ENCODE measurements at regions not wholly inside any gene's neighbourhood (a gene's known extent, or its start where the extent isn't known, plus 50 kb on each side); places are given as distances from the start of the nearest gene placed in this dataset.

GRCh38 chr12:63206909-63207308, 55.9 kb upstream of the AVPR1A start:
- TF ChIP-seq, protein P1, sequence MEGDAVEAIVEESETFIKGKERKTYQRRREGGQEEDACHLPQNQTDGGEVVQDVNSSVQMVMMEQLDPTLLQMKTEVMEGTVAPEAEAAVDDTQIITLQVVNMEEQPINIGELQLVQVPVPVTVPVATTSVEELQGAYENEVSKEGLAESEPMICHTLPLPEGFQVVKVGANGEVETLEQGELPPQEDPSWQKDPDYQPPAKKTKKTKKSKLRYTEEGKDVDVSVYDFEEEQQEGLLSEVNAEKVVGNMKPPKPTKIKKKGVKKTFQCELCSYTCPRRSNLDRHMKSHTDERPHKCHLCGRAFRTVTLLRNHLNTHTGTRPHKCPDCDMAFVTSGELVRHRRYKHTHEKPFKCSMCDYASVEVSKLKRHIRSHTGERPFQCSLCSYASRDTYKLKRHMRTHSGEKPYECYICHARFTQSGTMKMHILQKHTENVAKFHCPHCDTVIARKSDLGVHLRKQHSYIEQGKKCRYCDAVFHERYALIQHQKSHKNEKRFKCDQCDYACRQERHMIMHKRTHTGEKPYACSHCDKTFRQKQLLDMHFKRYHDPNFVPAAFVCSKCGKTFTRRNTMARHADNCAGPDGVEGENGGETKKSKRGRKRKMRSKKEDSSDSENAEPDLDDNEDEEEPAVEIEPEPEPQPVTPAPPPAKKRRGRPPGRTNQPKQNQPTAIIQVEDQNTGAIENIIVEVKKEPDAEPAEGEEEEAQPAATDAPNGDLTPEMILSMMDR (IDR thresholded peaks at IDR 0.05; ENCODE audit: borderline replicate concordance, extremely low read depth, low read length, poor library complexity, severe bottlenecking), result no peak
- TF ChIP-seq EZH2 (IDR thresholded peaks at IDR 0.05; ENCODE audit: borderline replicate concordance, low read depth, low read length, severe bottlenecking), result no peak
- Histone ChIP-seq H3K79me2 (ENCODE audit: insufficient read depth, low read length) (no peaks in the 10 kb centered on the region), H3K27me3 (ENCODE audit: insufficient read depth, low read length, poor library complexity) (no peaks in the 10 kb centered on the region), H3K27ac (ENCODE audit: low read length) (no peak overlapping the region), H3K36me3 (ENCODE audit: insufficient read depth, low read length) (no peaks in the 10 kb centered on the region), H3K9me3 (ENCODE audit: insufficient read depth, low read length, severe bottlenecking) (no peaks in the 10 kb centered on the region), H3K4me3 (ENCODE audit: low read depth in 1 of 2, low read length in 2 of 2) (no peak overlapping the region), H3K4me2 (ENCODE audit: insufficient read depth, low read length) (no peak overlapping the region), H3K9ac (ENCODE audit: low read depth, low read length) (no peak overlapping the region), H4K20me1 (ENCODE audit: insufficient read depth, low read length) (no peaks in the 10 kb centered on the region), H3K4me1 (ENCODE audit: insufficient read depth, low read length) (no peaks in the 10 kb centered on the region), H2AFZ (ENCODE audit: low read depth, low read length) (no peak overlapping the region)
- ATAC-seq (ENCODE audit: insufficient read depth, low read depth) (no peak), DNase-seq (no peak)

DNA sequence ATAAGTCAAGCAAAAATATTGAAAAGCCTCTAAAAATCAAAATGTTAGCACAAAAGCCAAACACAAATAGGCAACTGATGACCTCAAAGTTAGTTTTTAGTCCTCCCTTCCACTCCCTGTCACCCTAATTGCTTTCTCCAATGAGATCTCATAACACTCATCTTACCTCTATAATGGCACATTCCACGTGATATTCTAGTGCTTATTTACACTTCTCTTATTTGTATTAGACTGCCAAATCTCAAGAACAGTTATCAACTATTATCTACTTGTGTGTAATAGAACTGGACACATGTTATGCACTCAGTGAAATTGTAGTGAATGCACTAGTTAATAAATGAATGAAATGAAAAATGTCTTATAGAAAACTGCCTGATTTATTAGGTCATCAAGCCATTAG, 55.5 kb upstream of the AVPR1A start:
- TF ChIP-seq, protein P1 (IDR thresholded peaks at IDR 0.05; ENCODE audit: borderline replicate concordance, extremely low read depth, low read length, poor library complexity, severe bottlenecking), result no peak
- no peak for TF ChIP-seq EZH2 (IDR thresholded peaks at IDR 0.05; ENCODE audit: borderline replicate concordance, low read depth, low read length, severe bottlenecking)
- Histone ChIP-seq H2AFZ (ENCODE audit: low read depth, low read length) (no peak overlapping the region), H3K36me3 (ENCODE audit: insufficient read depth, low read length) (no peaks in the 10 kb centered on the region), H3K4me1 (ENCODE audit: insufficient read depth, low read length) (no peaks in the 10 kb centered on the region), H3K9me3 (ENCODE audit: insufficient read depth, low read length, severe bottlenecking) (no peaks in the 10 kb centered on the region), H3K4me2 (ENCODE audit: insufficient read depth, low read length) (no peak overlapping the region), H3K9ac (ENCODE audit: low read depth, low read length) (no peak overlapping the region), H3K27me3 (ENCODE audit: insufficient read depth, low read length, poor library complexity) (no peaks in the 10 kb centered on the region), H4K20me1 (ENCODE audit: insufficient read depth, low read length) (no peaks in the 10 kb centered on the region), H3K27ac (ENCODE audit: low read length) (no peak overlapping the region), H3K79me2 (ENCODE audit: insufficient read depth, low read length) (no peaks in the 10 kb centered on the region), H3K4me3 (ENCODE audit: low read depth in 1 of 2, low read length in 2 of 2) (no peak overlapping the region)
- ATAC-seq (ENCODE audit: insufficient read depth, low read depth) (no peak), DNase-seq (no peak)

All from DND-41 (cell line).